Hematopoietic multipotent progenitor cell treated with erythropoietin and hydrocortisone succinate and interleukin-3 and kit ligand, for 17 days (in vitro differentiated cells): ENCODE measurements at regions not wholly inside any gene's neighbourhood (a gene's known extent, or its start where the extent isn't known, plus 50 kb on each side); places are given as distances from the start of the nearest gene placed in this dataset.

Experiments used
- DNase-seq: peaks from one replicate; pipeline ENCODE4 v3.0.0-alpha.2; 2015; ENCODE audit warnings: low spot score

DNA sequence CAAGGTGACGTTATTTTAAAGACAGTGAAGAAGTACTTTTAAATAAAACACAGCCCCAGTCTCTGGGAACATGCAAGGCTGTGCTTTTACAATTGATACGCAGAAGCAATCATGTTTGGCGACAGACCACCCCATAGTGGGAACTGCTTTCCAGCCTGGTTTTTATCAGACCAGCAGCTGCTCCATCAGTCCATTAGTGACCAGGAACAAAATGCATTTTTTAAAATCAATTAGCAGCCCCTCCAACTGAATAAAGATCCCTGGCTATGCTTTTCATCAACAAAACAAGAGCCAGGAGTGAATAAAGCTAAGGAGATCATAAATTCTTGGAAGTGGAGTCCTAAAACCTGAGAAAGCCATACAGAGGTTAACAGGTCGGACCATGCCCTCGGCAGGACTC lies 153.0 kb upstream of the TENM3 start:
- DNase-seq: no peak

DNA sequence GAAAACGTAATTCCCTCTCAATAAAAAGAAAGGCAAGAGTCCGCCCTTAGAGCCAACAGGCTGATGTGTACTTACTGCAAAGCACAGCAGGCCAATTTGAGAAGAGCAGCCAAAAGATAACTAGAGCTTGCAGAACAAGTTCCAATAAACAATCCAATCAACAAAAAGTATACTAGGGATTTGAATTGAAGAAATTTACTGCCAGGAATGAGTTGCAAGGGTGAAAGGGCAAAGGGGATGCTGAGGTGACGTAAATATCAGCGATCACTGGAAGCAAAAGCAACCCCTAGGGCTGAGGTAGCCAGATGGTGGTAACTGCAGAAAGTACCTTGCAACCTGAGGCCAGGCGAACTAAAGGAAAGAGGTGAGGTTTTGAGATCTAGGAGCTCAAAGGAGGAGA lies 152.1 kb upstream of the TENM3 start:
- DNase-seq: no peak

DNA sequence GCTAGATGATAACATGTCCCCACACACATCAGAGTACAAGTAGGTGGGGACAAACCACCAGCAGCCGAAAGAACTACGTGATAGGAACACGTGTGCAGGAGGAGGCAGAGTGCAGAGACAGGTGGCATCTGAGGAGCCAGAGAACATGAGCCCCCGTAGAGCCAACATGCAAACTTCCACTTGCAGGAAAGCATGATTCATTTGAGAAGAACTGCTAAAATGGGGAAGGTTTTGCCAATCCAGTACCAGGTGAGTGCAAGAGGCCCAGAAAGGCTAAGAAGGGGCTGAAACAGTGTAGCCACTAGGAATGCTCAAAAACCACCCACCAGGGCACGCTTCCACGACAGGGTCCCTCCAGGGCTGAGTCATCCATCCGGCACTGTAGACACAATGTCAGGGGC lies 149.8 kb upstream of the TENM3 start:
- DNase-seq: no peak

DNA sequence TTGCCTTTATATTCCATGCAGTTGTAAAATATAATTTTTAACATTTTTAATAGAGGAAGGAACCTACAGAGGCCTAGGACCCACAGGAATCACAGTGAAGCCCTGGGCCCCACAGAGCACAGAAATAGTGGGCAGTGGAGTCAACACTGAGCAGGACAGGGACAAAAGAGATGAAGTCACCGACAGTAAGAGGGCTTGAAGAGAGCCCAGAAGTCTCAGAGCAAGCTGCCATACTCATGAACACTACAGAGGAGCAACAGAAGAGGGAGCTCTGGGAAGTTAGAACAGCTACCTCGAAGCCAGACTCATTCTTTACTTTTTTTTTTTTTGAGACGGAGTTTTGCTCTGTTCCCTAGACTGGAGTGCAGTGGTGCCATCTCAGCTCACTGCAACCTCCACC lies 149.3 kb upstream of the TENM3 start:
- DNase-seq: no peak

DNA sequence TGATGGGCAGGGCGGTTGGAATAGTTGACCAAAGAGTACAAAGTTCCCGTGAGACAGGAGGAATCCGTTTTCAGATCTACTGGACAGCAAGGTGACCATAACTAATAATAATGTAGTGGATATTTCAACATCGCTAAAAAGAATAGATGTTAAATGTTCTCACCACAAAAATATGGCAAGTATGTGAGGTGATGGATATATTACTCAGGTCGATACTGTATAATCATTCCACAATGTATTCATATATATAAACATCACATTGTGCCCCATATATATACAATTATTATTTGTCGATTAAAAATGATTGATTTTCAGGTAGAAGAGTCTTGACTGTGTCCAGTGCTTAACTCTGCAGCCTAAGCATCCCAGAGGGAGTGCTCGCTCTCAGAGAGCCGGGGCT lies 141.6 kb upstream of the TENM3 start:
- no peak for DNase-seq

- no peak for DNase-seq
Measured at GRCh38 chr4:182102576-182102975, 140.6 kb upstream of the TENM3 start.

GRCh38 chr4:182103614-182104319 lies 139.4 kb upstream of the TENM3 start:
- DNase-seq: no peak

DNA sequence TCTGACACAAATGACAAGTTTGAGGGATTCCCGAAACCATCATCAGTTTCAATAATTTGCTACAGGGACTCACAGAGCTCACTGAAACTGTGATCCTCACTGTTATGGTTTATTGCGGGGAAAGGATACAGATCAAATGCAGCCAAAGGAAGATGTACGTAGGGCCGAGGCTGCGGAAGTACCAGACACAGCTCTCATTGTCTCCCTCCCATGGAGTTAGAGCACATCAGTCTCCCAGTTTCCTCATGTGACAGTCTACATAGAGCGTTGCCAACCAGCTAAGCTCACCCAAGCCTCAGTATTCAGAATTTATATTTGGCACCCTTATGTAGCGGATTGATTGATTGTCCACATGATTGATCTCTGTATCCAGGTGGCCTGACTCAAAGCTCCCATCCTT lies 137.8 kb upstream of the TENM3 start:
- DNase-seq: no peak

- DNase-seq: no peak
Measured at GRCh38 chr4:182107931-182108330, 135.3 kb upstream of the TENM3 start.

- DNase-seq: no peak
Measured at GRCh38 chr4:182111586-182111985, 131.6 kb upstream of the TENM3 start.

GRCh38 chr4:182113779-182114178 lies 129.4 kb upstream of the TENM3 start:
- no peak for DNase-seq

DNA sequence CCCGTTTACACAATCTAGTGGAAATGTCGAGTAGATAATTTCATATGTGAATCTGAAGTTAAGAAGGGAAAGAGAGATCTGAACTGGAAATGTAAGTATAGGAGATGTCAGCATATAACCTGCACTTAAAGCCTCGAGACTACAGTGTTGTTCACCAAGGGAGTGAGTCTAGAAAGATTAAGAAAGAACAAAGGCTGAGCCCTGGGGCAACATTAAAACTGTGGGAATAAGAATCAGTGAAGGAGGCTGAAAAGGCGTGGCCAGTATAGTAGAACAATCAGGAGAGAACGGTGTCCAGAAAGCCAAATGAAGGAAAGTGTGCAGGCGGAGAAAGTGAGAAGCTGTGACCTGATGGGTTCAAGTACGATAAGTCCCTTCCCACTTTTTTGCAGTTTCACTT lies 118.8 kb upstream of the TENM3 start:
- no peak for DNase-seq

- DNase-seq: no peak
Measured at GRCh38 chr4:182126096-182126495, 117.1 kb upstream of the TENM3 start.

DNA sequence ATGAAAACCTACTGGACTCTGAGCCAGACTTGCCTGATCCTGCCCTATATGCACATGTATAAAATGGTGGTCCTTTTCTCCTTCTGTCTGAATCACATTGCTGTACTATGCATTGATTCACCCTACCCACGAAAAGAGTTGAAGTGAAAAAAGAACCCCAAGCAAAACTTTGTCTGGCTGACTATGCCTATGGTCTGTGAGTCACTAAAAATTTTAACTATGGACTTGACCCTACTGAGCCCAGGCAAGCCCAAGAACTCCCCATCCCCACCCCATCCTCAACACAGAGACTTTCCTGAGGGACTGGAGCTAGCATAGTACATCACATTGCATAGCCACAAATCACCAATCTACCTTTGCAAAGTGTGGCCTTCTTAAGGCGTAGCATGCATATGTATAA lies 116.6 kb upstream of the TENM3 start:
- DNase-seq: no peak

DNA sequence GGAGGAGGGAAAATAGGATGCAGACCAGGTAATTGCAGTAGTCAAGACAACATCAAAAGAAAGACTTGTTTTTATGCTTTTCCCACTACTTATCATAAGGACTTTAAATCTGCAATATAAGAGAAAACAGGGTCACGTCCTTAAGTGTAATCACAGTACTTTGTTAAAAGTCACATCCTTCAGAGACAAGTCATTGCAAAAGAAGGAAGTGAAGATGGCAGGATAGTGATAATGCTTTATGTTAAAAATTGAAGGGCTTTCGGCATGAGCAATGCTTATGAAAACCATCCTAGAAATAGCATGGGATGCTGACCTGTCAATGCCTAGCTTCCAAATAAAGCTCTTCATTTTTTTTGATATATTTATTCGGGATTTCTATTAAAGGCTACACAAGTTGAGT lies 110.2 kb upstream of the TENM3 start:
- DNase-seq: no peak

DNA sequence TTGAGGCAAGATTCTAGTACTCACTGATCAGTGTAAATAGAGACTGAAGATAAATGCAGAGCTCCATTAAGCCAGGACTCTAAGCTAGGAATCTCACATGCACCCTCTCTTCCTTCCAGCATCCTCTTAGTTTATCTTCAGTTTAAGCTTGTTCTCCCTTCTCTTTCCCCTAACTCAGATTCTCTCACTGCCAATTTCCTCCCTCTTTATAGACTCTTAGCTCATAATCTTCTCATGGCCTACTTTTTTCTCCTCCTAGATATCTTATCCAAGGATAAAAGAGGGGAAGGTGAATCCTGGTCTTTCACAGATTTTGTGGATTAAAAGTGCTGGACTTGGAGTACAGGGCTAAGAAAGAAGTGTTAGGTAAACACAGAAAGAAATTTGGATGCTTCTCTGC lies 108.9 kb upstream of the TENM3 start:
- no peak for DNase-seq

DNA sequence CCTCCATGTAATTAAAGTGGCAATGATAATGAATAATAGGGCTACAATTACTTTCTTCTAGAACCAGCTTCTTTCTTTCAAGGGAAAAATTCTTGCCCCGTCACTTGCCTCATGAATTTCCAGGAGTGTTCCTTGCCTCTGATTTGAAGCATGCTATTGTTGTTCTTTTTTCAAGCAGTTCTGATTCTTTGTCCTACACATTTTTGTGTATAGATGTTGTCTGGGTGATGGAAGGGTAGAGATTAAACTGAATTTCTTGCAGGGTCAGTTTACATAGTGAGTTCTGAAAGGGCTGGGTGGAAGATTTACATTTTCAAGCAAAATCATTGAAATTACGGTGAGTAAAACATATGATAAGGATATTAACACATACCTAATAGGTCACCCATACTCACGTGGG lies 107.0 kb upstream of the TENM3 start:
- no peak for DNase-seq

GRCh38 chr4:182137343-182137742 lies 105.9 kb upstream of the TENM3 start:
- DNase-seq: no peak

DNA sequence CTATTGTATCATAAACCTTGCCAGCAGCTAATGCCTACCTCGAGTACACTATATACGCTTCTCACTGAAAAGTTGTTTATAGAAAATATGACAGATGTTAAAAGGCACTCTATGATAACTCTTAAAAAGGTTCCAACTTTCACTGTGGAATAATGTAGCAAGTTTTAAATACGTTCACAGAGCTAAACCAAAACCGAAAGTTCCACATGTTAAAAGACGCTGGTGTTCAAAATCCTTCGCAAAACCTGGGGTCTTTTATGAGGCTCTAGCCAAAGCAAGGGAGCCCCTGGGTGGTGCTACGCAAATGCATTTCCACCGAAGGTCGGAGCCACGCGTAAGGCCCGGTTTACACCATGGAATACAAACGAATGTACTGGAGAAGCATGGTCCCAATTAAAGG lies 103.7 kb upstream of the TENM3 start:
- no peak for DNase-seq

DNA sequence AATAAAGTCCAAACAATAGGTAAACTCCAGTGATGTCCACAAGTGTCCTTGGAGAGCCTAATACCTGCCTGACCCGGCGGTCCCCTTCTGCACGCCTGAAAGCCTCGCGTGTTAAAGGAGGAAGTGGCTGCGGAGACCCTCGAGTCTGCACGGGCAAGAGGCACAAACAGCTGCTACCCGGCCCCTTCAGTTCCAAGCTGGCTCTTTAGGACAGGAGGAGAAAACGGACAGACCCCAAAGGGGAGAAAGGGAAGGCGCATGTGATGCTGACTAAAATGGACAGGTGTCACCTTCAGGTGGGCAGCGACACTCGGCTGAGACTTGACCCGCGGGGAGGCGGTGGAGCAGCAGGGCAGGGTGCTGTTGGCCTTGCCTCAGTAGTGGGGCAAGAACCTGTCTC lies 102.7 kb upstream of the TENM3 start:
- DNase-seq: no peak

DNA sequence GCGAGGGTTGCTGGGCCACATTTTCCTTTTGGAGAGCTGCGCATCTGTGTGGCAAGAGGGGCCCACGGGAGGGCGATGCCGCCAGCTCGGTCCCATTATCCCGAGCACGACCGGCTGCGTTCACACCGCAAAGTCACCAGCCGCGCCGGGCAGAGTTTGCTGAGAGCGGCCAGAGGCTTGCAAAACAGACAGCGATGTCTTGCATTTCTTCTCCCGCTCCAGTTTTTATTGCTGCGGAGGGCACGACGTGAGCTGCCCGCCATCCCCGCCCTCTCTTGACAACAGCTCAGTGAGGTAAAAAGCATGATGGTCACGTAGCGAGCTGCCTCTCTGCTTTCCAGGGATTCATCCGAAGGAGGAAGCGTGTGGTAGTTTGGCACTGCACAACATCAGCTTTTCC lies 102.1 kb upstream of the TENM3 start:
- DNase-seq: no peak

DNA sequence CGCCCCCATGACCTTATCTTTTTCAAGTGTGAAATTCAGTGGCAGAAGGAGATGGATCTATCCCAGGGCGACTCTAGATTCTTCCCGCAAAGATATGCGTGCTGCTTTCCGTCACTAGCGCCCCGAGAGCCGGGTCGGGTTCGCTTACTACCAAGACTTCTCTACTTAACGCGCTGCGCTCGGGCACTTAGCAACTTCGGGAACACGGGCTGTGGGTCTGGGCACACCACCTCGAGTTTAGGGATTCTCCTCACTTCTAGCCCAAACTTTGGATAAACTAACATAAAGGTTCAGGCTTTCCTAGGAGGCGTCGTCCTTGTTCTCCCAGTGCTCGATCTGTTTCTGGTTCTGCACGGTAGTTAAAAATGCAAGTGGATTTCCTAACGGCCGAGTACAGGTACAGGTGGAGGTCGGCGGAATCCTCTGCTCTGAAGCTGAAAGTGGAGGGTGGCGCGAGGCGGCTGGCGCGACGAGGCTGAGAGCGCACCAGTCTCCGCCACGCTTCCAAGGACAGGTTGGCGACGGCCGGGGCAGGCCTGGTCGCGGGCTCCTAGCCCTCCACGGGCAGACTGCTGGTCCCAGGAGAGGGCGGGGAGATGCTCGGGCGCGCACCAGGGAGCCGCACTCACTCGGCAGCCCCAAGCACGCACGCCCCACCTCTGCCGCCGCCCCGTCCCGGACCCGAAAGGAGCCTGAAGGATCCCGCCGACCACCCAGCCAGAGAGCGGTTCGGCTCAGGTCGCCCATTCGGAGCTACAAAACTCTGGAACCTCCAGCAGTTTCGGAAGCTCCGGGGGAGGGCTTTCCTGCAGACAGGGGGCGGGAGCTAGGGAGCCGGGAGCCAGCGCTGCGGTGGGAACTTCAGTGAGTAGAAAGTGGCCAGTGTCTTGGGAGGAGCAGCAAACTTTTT lies 100.8 kb upstream of the TENM3 start:
- DNase-seq: no peak

GRCh38 chr4:182143086-182143821 lies 99.9 kb upstream of the TENM3 start:
- no peak for DNase-seq
